GM12875 (cell line): ENCODE measurements at regions not wholly inside any gene's neighbourhood (a gene's known extent, or its start where the extent isn't known, plus 50 kb on each side); places are given as distances from the start of the nearest gene placed in this dataset.

Experiments
- H3K4me3 ChIP-seq: one replicate; pipeline ENCODE4 v1.5.1; 2011; ENCODE audit warnings: low read depth, low read length, control low read depth
- CTCF ChIP-seq: IDR thresholded peaks from 2 replicates; pipeline ENCODE4 v1.5.1; 2011; ENCODE audit warnings: low read depth, mild to moderate bottlenecking, control low read depth, inconsistent platforms, low read length, moderate library complexity, borderline replicate concordance; ENCODE audit not compliant: insufficient read depth

GRCh38 chr1:209506101-209506500 lies 77.4 kb upstream of the CAMK1G start:
- no peak for TF ChIP-seq CTCF

GRCh38 chr1:209509039-209509438 lies 74.5 kb upstream of the CAMK1G start:
- no peak for TF ChIP-seq CTCF
- H3K4me3 ChIP-seq: no peak overlapping the region

More at GRCh38 chr1:209506101-209506500, 77.4 kb upstream of the CAMK1G start:
- H3K4me3 ChIP-seq: no peak overlapping the region

GRCh38 chr1:209510063-209510462 lies 73.5 kb upstream of the CAMK1G start:
- TF ChIP-seq CTCF: no peak
- H3K4me3 ChIP-seq: no peak overlapping the region

GRCh38 chr1:209511169-209511568 lies 72.3 kb upstream of the CAMK1G start:
- H3K4me3 ChIP-seq: no peak overlapping the region
- TF ChIP-seq CTCF: no peak

GRCh38 chr1:209512821-209513220 lies 70.7 kb upstream of the CAMK1G start:
- no peak for TF ChIP-seq CTCF
- H3K4me3 ChIP-seq: no peak overlapping the region

GRCh38 chr1:209513226-209513625 lies 70.3 kb upstream of the CAMK1G start:
- no peak overlapping the region for H3K4me3 ChIP-seq
- TF ChIP-seq CTCF: peak; percentile 65; the same call in 1 of the 2 replicates

- H3K4me3 ChIP-seq: no peak overlapping the region
- TF ChIP-seq CTCF: no peak
Observed at GRCh38 chr1:209516771-209517680, 66.5 kb upstream of the CAMK1G start.
